T follicular helper cell (primary cell): ENCODE measurements at regions not wholly inside any gene's neighbourhood (a gene's known extent, or its start where the extent isn't known, plus 50 kb on each side); places are given as distances from the start of the nearest gene placed in this dataset.
"Not testable (repeated sequence)": the region's sequence is repeated elsewhere in the genome, so short reads cannot be mapped to it uniquely, and the experiment has no call there.

ENCODE experiments used
- DNase-seq: peaks from one replicate; pipeline ENCODE4 v3.0.0-alpha.2; 2020; ENCODE audit warnings: low read depth

GRCh38 chr12:131213896-131214442, 260.3 kb downstream of the ADGRD1 start:
- DNase-seq, result no peak

GRCh38 chr12:131214936-131215335, 261.2 kb downstream of the ADGRD1 start:
- DNase-seq, result not testable (repeated sequence)

GRCh38 chr12:131216587-131216986, 262.9 kb downstream of the ADGRD1 start:
- DNase-seq, result not testable (repeated sequence)

- no peak for DNase-seq
Observed at GRCh38 chr12:131217024-131217586, 263.4 kb downstream of the ADGRD1 start.

- no peak for DNase-seq
Observed at GRCh38 chr12:131218026-131218922, 264.6 kb downstream of the ADGRD1 start.

- no peak for DNase-seq
Observed at GRCh38 chr12:131218923-131219669, 265.4 kb downstream of the ADGRD1 start.

GRCh38 chr12:131219670-131220330, 266.1 kb downstream of the ADGRD1 start:
- no peak for DNase-seq

GRCh38 chr12:131220331-131220685, 266.6 kb downstream of the ADGRD1 start:
- DNase-seq, result no peak

- DNase-seq, result no peak
Observed at GRCh38 chr12:131221061-131221956, 267.6 kb downstream of the ADGRD1 start.

GRCh38 chr12:131221957-131222328, 268.2 kb downstream of the ADGRD1 start:
- no peak for DNase-seq

GRCh38 chr12:131222329-131223139, 268.8 kb downstream of the ADGRD1 start:
- no peak for DNase-seq

- no peak for DNase-seq
Observed at GRCh38 chr12:131223171-131223761, 269.6 kb downstream of the ADGRD1 start.

GRCh38 chr12:131223791-131224225, 270.1 kb downstream of the ADGRD1 start:
- no peak for DNase-seq

GRCh38 chr12:131224226-131225065, 270.7 kb downstream of the ADGRD1 start:
- not testable (repeated sequence) for DNase-seq

GRCh38 chr12:131225066-131225380, 271.3 kb downstream of the ADGRD1 start:
- DNase-seq, result not testable (repeated sequence)

- no peak for DNase-seq
Observed at GRCh38 chr12:131226345-131227265, 272.9 kb downstream of the ADGRD1 start.

GRCh38 chr12:131227641-131228040, 273.9 kb downstream of the ADGRD1 start:
- DNase-seq, result not testable (repeated sequence)

- not testable (repeated sequence) for DNase-seq
Observed at GRCh38 chr12:131229079-131229425, 275.3 kb downstream of the ADGRD1 start.
